GM21381 (cell line): ENCODE measurements at regions not wholly inside any gene's neighbourhood (a gene's known extent, or its start where the extent isn't known, plus 50 kb on each side); places are given as distances from the start of the nearest gene placed in this dataset.

Experiments used
- ATAC-seq: cut with Tn5 transposase; IDR thresholded peaks from one replicate; pipeline ENCODE4 v1.9.1; 2021; ENCODE audit warnings: mild to moderate bottlenecking, moderate library complexity; ENCODE audit not compliant: unreplicated experiment

GRCh38 chr20:24277196-24277595 lies 192.2 kb upstream of the SYNDIG1 start:
- ATAC-seq, result no peak

DNA sequence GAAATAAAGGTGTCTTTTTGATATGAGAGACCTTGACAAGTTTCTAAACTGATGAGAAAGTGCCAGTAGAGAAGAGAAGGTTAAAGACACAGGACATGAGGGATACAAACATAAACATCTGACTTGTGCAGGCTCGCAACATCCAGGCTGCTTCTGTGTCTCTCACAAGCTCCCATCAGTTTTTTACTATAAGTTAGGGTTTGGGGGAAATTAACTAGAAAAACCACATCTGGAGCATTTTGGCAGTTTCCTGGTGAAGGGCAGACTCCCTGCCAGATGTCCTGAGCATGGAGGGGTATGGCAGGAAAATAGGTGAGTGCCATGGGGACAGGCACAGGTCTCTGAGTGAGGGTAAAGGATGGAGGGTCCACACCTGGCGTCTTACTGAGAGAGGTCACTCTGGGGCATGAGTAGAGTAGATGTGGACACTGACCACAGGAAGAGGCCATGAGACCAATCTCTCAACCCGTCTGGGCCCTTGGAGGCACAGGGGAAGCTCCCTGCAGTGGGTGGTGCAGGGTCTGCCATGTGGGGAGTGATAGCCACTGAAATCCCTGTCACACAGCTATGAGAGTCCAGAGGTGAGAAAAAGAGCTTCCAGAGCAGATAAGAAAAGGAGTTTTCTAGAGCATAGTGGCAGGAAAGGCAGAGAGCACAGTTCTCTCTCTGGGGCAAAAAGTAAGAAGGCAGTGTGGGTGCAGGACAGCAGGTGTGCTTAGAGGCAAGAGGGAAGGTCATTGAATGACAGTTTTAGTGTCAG lies 193.3 kb upstream of the SYNDIG1 start:
- no peak for ATAC-seq

DNA sequence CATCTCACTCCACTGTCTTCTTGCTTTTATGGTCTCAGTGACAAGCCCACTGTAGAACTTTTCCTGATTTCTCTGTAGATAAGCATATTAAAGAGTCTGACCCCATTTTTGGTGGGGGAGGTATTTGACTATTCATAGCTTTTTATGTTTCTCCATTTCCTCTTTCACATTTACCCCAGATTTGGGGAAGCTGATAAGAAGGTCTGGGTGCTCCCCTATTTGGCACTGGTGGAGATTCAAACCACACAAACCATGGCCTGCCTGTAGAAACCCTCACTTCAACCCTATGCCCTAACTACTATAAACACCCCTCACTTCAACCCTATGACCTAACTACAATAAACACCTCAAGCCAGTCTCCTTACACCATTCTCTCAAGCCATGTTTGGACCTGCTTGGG lies 196.2 kb upstream of the SYNDIG1 start:
- ATAC-seq, result no peak

DNA sequence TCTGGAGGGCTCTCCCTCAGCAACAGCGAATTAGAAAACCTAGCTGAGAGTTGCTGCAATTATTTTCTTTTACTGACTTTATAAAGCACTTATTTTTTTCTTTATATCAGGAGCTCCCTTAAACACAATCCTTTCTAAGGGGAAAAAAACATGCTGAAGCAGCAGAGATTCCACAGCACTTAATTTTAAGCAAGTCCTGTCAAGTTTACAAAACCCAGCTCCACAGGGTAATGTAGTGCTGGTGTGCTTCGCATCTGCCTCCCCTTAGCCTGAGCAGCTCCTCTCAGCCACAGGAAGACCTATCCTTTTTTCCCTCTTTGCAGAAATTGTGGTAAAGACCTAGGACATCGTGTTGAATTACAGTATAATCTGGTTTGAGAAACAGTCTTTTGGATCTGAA lies 208.1 kb upstream of the SYNDIG1 start:
- ATAC-seq, result no peak

- no peak for ATAC-seq
Observed at GRCh38 chr20:24257171-24257570, 212.3 kb upstream of the SYNDIG1 start.

DNA sequence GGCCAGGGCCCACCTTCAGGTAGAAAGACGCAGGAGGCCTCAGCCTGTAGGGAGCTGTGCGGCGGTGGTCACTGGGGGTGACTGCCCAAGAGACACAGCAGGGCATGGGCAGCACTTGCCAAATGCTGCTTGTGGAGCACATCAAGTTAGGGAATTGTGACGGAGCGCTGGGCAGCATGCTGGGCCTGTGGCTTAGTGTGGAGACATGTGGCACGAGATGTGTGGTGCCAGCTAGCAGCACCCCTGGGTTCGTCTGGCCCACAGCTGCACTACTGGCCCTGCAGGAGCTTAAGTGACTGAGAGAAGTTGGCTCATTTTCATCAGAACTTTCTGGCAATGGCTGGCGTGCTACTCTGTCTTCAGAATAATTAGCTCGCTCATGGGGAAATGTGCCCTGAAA lies 213.1 kb upstream of the SYNDIG1 start:
- ATAC-seq, result no peak

DNA sequence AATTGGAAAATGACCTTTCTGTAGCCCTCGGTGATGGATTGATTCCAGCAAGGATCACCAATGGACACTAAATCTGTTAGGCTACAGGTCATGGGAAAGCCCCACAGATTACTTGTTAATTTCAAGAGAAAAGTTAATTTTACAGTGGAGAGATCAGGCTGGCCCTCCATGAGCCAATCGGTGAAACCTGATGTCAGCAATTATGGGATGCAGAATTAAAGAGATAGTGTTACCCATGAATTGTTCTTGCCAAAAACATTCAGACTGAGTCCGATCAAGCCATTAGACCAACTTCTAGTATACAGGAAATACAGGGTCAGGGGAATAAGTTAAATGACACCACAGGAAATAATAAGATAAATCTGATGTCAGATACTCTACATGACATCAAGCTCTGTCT lies 214.9 kb upstream of the SYNDIG1 start:
- no peak for ATAC-seq

GRCh38 chr20:24253321-24253720 lies 216.1 kb upstream of the SYNDIG1 start:
- ATAC-seq, result no peak

DNA sequence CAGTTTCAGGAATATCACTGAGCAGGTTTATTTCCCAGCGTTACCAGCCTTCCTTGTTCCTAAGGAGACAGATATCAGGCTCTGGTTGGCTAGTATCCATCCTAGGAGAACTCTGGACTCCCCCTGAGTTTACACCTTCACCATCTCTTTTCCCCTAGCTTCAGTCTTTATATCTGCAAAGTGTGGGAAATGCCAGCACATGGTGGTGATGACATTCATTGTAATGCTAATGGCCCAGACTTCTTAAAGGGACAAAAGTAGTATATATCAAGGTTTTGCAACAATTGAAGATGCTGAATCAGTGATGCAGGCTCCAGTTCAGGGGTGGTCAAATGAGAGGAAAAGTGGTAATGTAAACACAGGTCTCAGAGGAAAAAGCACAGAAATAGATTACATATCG lies 224.3 kb upstream of the SYNDIG1 start:
- no peak for ATAC-seq

- no peak for ATAC-seq
Observed at GRCh38 chr20:24242763-24243162, 226.7 kb upstream of the SYNDIG1 start.

- no peak for ATAC-seq
Observed at GRCh38 chr20:24241466-24241865, 228.0 kb upstream of the SYNDIG1 start.

- ATAC-seq, result no peak
Observed at GRCh38 chr20:24236963-24237362, 232.5 kb upstream of the SYNDIG1 start.

DNA sequence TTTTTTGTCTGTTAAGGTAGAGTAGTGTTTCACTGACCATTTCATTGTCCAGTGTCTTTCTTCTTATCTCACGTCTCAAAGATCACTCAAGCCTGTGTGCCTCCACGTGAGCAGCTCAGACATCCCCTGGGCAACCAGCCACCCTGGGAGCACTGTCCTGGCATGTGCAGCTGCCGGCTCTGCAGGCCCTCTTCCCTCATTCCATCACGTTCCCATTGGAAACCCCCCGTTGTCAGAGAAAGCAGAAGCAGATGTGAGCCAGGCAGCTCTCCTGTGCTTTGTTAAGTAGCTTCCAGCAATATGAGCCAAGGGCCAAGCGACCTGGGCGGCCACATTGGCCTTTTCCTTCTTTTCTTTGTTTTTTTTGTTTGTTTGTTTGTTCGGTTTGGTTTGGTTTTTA lies 233.2 kb upstream of the SYNDIG1 start:
- ATAC-seq, result no peak

DNA sequence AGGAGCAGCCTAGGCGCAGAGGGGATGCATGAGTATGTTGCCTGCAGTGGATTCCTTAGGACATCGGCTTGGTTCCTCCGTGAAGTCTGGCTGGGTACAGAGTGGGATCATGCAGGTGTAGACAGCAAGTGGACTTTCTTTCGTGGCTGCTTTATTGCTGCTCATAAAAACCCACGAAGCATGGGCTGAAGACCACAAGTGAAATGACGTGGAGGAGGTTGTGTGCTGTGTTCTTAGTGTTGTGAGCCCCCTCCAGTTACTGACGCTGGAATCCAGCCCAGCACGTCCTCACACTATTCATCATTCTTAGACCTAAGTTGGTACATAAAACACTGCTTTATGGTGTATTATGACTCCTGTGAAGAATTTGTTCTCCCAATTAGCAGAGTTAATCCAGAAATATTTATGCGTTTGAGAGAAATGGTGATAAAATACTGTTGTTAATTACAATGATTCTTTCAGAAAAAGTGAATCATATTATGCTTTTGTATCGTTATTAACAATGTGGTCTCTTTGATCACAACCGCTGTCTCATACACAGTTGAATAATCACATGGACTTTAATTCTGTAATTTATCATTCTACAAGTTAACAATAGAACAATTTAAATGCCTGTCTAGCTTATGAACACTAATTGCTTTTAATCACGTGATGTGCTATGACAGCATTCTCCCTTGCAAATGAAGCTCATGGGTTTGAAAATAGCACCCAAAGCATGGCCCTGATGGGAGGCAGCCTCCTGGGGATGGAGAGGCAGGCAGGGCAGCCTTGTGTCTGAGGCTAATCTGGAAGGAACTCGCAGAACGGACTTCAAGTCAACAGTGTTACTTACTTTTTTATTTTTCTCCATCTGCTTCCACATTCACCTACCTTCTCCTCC lies 233.9 kb upstream of the SYNDIG1 start:
- no peak for ATAC-seq

GRCh38 chr20:24227600-24227999 lies 239.0 kb upstream of the GGTLC1 start:
- no peak for ATAC-seq

- no peak for ATAC-seq
Observed at GRCh38 chr20:24212494-24212893, 223.9 kb upstream of the GGTLC1 start.

- ATAC-seq, result no peak
Observed at GRCh38 chr20:24211972-24212371, 223.4 kb upstream of the GGTLC1 start.

DNA sequence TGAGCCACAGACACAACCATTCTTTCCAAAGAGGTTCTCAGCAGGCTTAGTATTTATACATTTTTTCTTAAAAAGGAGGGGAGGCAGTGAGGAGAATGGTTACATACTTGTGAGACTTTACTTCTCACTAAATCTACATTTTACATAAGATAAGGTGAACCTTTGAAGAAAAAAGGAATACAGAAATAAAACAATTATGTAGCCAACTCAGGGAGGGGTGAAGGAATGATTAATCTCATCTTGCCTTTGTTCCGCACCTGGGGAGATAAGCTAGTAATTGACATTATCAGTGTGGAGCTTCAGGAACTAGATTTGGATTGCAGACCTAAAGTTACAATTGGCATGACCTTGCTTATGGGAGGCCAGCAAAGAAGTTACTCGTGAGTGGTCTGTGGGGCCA lies 221.8 kb upstream of the GGTLC1 start:
- no peak for ATAC-seq

DNA sequence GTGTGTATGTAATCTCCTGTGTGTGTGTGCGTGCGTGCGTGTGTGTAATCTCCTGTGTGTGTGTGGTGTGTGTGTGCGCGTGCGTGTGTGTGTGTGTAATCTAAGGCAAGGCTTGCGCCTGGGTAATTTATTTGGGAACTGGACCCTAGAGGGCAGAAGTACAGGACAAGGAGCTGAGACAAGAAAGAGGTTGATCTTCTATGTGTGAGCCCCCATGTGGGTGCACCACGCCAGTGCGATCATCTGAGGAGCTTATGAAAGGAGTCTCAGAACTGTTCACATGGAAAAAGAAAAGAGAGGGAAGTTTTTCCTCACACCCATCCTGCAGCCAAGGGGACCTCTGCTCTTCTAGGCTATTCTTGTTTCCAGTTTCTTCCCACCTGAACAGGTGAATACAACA lies 220.1 kb upstream of the GGTLC1 start:
- no peak for ATAC-seq

DNA sequence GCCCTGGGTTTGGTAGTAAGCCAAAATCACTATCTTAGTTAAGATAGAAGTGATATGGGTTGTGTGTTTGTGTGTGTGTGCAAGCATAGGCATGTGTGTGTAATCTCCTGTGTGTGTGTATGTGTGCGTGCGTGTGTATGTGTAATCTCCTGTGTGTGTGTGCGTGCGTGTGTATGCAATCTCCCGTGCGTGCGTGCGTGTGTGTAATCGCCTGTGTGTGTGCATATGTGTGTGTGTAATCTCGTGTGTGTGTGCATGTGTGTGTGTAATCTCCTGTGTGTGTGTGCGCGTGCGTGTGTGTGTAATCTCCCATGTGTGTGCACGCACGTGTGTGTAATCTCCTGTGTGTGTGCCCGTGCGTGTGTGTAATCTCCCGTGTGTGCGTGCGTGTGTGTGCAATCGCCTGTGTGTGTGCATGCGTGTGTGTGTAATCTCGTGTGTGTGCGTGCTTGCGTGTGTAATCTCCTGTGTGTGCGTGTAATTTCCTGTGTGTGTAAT lies 219.3 kb upstream of the GGTLC1 start:
- ATAC-seq, result no peak

- ATAC-seq, result no peak
Observed at GRCh38 chr20:24206995-24207394, 218.4 kb upstream of the GGTLC1 start.

GRCh38 chr20:24203526-24204183 lies 215.1 kb upstream of the GGTLC1 start:
- ATAC-seq, result no peak
